Upper lobe of left lung (tissue), 4 donors: ENCODE measurements at regions not wholly inside any gene's neighbourhood (a gene's known extent, or its start where the extent isn't known, plus 50 kb on each side); places are given as distances from the start of the nearest gene placed in this dataset.

Source experiments
- POLR2A ChIP-seq, 4 donors: fragments of 450-650 bp; IDR thresholded peaks; one replicate each; pipeline ENCODE4 v1.5.1; 2016 to 2017; ENCODE audit warnings: antibody characterized with exemption in 4 of 4, mild to moderate bottlenecking in 2 of 4
- TF ChIP-seq, protein P1 (sequence below), 6 experiments: fragments of 450-650 bp in 4 of 6; fragments of 200-600 bp in 2 of 6; sonication (generic) in 2 of 6; IDR thresholded peaks; one replicate each; pipeline ENCODE4 v1.5.1; 2016 to 2019; ENCODE audit warnings: antibody characterized with exemption in 6 of 6

DNA sequence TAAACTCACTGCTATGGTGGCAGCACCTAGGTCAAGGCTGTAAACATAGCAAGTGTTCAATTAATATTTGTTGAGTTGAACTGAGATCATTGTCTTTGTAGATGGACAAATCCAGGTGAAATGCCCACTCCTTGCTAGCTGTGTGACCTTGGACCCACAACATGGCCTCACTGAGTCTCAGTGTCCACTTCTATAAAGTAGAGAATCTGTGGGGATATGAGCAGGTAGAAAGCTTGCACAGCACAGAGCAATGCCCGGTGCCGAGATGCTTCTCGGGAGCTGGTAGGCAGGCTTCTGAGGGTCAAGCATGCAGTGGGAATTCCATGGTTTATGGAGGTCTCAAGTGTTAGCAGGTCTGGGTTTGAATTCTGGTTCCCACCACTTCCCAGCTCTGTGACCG is 97.9 kb upstream of the SYT13 start:
- TF ChIP-seq, protein P1, sequence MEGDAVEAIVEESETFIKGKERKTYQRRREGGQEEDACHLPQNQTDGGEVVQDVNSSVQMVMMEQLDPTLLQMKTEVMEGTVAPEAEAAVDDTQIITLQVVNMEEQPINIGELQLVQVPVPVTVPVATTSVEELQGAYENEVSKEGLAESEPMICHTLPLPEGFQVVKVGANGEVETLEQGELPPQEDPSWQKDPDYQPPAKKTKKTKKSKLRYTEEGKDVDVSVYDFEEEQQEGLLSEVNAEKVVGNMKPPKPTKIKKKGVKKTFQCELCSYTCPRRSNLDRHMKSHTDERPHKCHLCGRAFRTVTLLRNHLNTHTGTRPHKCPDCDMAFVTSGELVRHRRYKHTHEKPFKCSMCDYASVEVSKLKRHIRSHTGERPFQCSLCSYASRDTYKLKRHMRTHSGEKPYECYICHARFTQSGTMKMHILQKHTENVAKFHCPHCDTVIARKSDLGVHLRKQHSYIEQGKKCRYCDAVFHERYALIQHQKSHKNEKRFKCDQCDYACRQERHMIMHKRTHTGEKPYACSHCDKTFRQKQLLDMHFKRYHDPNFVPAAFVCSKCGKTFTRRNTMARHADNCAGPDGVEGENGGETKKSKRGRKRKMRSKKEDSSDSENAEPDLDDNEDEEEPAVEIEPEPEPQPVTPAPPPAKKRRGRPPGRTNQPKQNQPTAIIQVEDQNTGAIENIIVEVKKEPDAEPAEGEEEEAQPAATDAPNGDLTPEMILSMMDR (IDR thresholded peaks at IDR 0.05): no peak
- no peak for TF ChIP-seq POLR2A (IDR thresholded peaks at IDR 0.05)
